GM12878 (cell line): ENCODE measurements at regions not wholly inside any gene's neighbourhood (a gene's known extent, or its start where the extent isn't known, plus 50 kb on each side); places are given as distances from the start of the nearest gene placed in this dataset.

ENCODE experiments used
- ATAC-seq: fragments of 200-7000 bp; cut with Tn5 transposase; 3 replicates; pipeline ENCODE4 v1.9.1; 2020; ENCODE audit warnings: mild to moderate bottlenecking, moderate library complexity
- BruUV-seq: library from RNA; stranded (reverse); fragments of 400-500 nt; replicated peaks from 2 replicates; lab custom pipeline; 2021; lab: Mats Ljungman, UMichigan
- CTCF ChIA-PET: fragments of 300-600 bp; sonication (Branson Sonifier 250); formaldehyde crosslinking; extraction: SDS; loops from one replicate; lab custom pipeline; 2021; ENCODE audit warnings: inconsistent platforms; lab: Yijun Ruan, JAX
- POLR2A ChIA-PET: fragments of 350-600 bp; formaldehyde crosslinking; extraction: SDS; loops from one replicate; lab custom pipeline; 2021; ENCODE audit warnings: inconsistent platforms; lab: Charles Lee
- RAD21 ChIA-PET: fragments of 300-600 bp; sonication (Branson Sonifier 250); formaldehyde crosslinking; loops from one replicate; lab custom pipeline; 2023; ENCODE audit warnings: antibody characterized with exemption; ENCODE audit not compliant: unreplicated experiment; lab: Charles Lee
- SMC1A ChIA-PET: fragments of 300-600 bp; sonication (Branson Sonifier 250); formaldehyde crosslinking; loops from one replicate; lab custom pipeline; 2023; ENCODE audit not compliant: unreplicated experiment, uncharacterized antibody; lab: Charles Lee
- DNase-seq: peaks from one replicate; pipeline ENCODE4 v3.0.0-alpha.2; 2011; ENCODE audit warnings: low read depth, low spot score
- FAIRE-seq: peaks from 3 replicates; lab custom pipeline; 2011; peaks lifted over from hg19 to GRCh38; lab: Jason Lieb, UNC
- H2AFZ ChIP-seq: 2 replicates; pipeline ENCODE4 v1.6.0; 2011; ENCODE audit warnings: low read depth, low read length, control low read depth; ENCODE audit not compliant: control insufficient read depth
- H3K27ac ChIP-seq: 2 replicates; pipeline ENCODE4 v1.5.1; 2011; ENCODE audit warnings: control low read depth; ENCODE audit not compliant: control insufficient read depth, insufficient read depth
- H3K27me3 ChIP-seq, 2 experiments: replicated peaks in 1 of 2; 2 replicates each; pipeline versions ENCODE4 v1.6.0 to v1.6.1; 2011; ENCODE audit warnings: low read length in 1 of 2; ENCODE audit not compliant: control insufficient read depth in 2 of 2, insufficient read depth in 2 of 2
- H3K36me3 ChIP-seq, 2 experiments: 2 replicates each; pipeline ENCODE4 v1.5.1; 2011; ENCODE audit warnings: low read length in 1 of 2; ENCODE audit not compliant: control insufficient read depth in 2 of 2, insufficient read depth in 2 of 2
- H3K4me1 ChIP-seq: 2 replicates; pipeline ENCODE4 v1.6.1; 2011; ENCODE audit warnings: mild to moderate bottlenecking, low read length, moderate library complexity, mixed read lengths; ENCODE audit not compliant: control insufficient read depth, insufficient read depth
- H3K4me2 ChIP-seq: 2 replicates; pipeline ENCODE4 v1.6.0; 2011; ENCODE audit warnings: control low read depth; ENCODE audit not compliant: control insufficient read depth, insufficient read depth
- H3K4me3 ChIP-seq: fragments of 200-600 bp; sonication (generic); 2 replicates; pipeline ENCODE4 v1.5.1; 2016
- H3K79me2 ChIP-seq: 2 replicates; pipeline ENCODE4 v1.6.0; 2011; ENCODE audit warnings: low read length; ENCODE audit not compliant: control insufficient read depth, insufficient read depth
- H3K9ac ChIP-seq: 2 replicates; pipeline ENCODE4 v1.8.0; 2011; ENCODE audit warnings: low read length, control low read depth, mixed read lengths; ENCODE audit not compliant: control insufficient read depth, insufficient read depth
- H3K9me3 ChIP-seq: replicated peaks from 3 replicates; pipeline ENCODE4 v1.5.1; 2011; ENCODE audit warnings: mild to moderate bottlenecking, low read length; ENCODE audit not compliant: control insufficient read depth, insufficient read depth
- H4K20me1 ChIP-seq: 2 replicates; pipeline ENCODE4 v1.6.0; 2011; ENCODE audit not compliant: control insufficient read depth, insufficient read depth
- ESRRA ChIP-seq: IDR thresholded peaks from 2 replicates; pipeline ENCODE4 v1.6.1; 2012; ENCODE audit warnings: mild to moderate bottlenecking, low read length, improper control_type of control experiment
- GABPA ChIP-seq: IDR thresholded peaks from 2 replicates; pipeline ENCODE4 v1.6.1; 2014; ENCODE audit warnings: antibody characterized with exemption, low read depth, mild to moderate bottlenecking, inconsistent platforms
- IKZF2 ChIP-seq, 2 experiments: fragments of 450-650 bp; IDR thresholded peaks; 2 replicates each; pipeline ENCODE4 v1.6.1; 2017; ENCODE audit warnings: mild to moderate bottlenecking in 2 of 2, moderate library complexity in 2 of 2
- NFYB ChIP-seq: IDR thresholded peaks from 2 replicates; pipeline ENCODE4 v1.6.1; 2011; ENCODE audit warnings: low read depth, mild to moderate bottlenecking, low read length, improper control_type of control experiment, moderate library complexity; ENCODE audit not compliant: insufficient read depth
- NR2F1 ChIP-seq: fragments of 450-650 bp; conservative IDR thresholded peaks from 2 replicates; pipeline ENCODE4 v1.6.1; 2017; ENCODE audit warnings: mild to moderate bottlenecking
- SMAD5 ChIP-seq: IDR thresholded peaks from 2 replicates; pipeline ENCODE4 v1.6.1; 2016; ENCODE audit warnings: antibody characterized with exemption, low read depth
- TBL1XR1 ChIP-seq: IDR thresholded peaks from 2 replicates; pipeline ENCODE4 v1.6.1; 2012; ENCODE audit warnings: low read depth, low read length, improper control_type of control experiment
- ZSCAN29 ChIP-seq: fragments of 450-650 bp; IDR thresholded peaks from 2 replicates; pipeline ENCODE4 v1.6.1; 2017; ENCODE audit warnings: mild to moderate bottlenecking, moderate library complexity
- WGBS: methylation state at CpG from one replicate; pipeline ENCODE4 v1.1.6; 2016; ENCODE audit warnings: low lambda C conversion rate; ENCODE audit not compliant: insufficient replicate concordance, insufficient coverage; ENCODE audit errors: missing lambda C conversion rate; 5-methylcytosine and 5-hydroxymethylcytosine counted together
- in situ Hi-C: fragments of 300-500 bp; cut with MboI; formaldehyde crosslinking; loops from 9 replicates; pipeline ENCODE4 v1.14.3; 2018; ENCODE audit warnings: mixed read lengths
- intact Hi-C: fragments of 100-400 bp; cut with micrococcal nuclease; formaldehyde crosslinking; loops from one replicate; pipeline ENCODE4 v1.14.2; 2022; ENCODE audit not compliant: unreplicated experiment
- TF ChIP-seq, protein P1 (sequence below): IDR thresholded peaks from 2 replicates; pipeline ENCODE4 v1.6.1; 2011; ENCODE audit warnings: low read depth, low read length, improper control_type of control experiment, borderline replicate concordance

DNA sequence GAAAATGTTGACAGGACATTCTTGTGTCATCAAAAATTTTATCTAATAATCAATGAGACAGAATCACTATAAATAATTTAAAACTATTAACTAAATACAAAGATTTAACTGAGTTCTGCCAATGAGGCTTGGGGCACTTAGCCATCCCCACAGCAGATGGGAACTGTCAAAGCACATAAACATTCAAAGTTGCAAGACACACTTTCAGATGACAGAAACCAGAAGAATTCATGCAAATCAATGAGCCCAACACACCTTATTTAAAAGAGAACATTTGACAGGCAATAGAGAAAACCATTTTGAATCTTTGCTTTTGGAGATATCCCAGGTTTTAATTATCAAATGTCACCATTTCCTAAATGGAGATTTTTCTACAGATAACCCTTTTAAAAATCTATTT lies 566.2 kb downstream of the IRS1 start (continued):
- TF ChIP-seq, protein P1, sequence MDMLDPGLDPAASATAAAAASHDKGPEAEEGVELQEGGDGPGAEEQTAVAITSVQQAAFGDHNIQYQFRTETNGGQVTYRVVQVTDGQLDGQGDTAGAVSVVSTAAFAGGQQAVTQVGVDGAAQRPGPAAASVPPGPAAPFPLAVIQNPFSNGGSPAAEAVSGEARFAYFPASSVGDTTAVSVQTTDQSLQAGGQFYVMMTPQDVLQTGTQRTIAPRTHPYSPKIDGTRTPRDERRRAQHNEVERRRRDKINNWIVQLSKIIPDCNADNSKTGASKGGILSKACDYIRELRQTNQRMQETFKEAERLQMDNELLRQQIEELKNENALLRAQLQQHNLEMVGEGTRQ = no peak
- TF ChIP-seq GABPA (no peak), ESRRA (no peak), IKZF2 (IDR thresholded peaks at IDR 0.05) (no peak), NFYB (no peak), NR2F1 (no peak)
- TF ChIP-seq, all 136 proteins: peak for 0

DNA sequence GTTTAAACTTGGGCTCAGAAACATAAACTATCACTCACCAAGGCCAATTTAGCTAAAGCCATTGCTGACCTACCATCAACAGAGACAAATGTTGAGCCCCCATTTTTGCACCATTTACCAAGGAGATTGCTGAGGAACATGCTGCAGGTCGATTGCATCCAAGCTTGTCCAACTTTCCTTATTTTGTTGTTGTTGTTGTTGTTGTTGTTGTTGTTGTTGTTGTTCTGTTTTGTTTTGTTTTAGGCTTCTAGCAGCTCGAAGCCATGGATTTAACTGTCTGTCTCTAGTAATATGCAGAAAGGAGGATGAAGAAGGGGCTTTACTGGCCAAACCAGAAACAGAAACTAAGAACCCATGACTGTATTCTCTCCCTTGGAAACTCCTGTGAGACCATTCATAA lies 571.5 kb downstream of the IRS1 start:
- Histone ChIP-seq H3K79me2 (no peaks in the 10 kb centered on the region), H4K20me1 (no peaks in the 10 kb centered on the region), H3K9ac (no peak overlapping the region), H3K27ac (no peak overlapping the region), H3K9me3 (no peaks in the 10 kb centered on the region), H3K36me3 (no peaks in the 10 kb centered on the region), H3K27me3 (no peaks in the 10 kb centered on the region), H3K4me2 (no peak overlapping the region), H3K4me3 (no peak overlapping the region), H3K4me1 (no peaks in the 10 kb centered on the region), H2AFZ (no peak overlapping the region)
- TF ChIP-seq ZSCAN29 (no peak), TBL1XR1 (no peak), SMAD5 (no peak)
- in situ Hi-C loops (loop anchor here (10.0 kb wide), 1 partner anchor 577 kb away; no protein-coding TSS in a partner anchor), intact Hi-C loops (no loop called here)
- RAD21 ChIA-PET = interaction anchor here (1.0 kb wide), 1 partner anchor 14 kb away, joined by 3 read pairs; no protein-coding TSS in a partner anchor
- no TSS peak for BruUV-seq
- POLR2A ChIA-PET = no interaction called here
- no peak for DNase-seq
- SMC1A ChIA-PET = interaction anchor here (1.4 to 1.8 kb wide), 2 partner anchors 15 to 339 kb away, joined by 3 to 4 read pairs; no protein-coding TSS in a partner anchor
- CTCF ChIA-PET = interaction anchor here (1.2 kb wide), 1 partner anchor 13 kb away, joined by 3 read pairs; no protein-coding TSS in a partner anchor
- no peak for ATAC-seq
- FAIRE-seq = no peak
- WGBS = 0% methylated on average over 2 of the region's 2 CpGs
